ENCODE measurements at regions not wholly inside any gene's neighbourhood (a gene's known extent, or its start where the extent isn't known, plus 50 kb on each side); places are given as distances from the start of the nearest gene placed in this dataset.

- DNase-seq: no peak
Observed at GRCh38 chr3:166191411-166191810, 354.2 kb upstream of the BCHE start.

DNA sequence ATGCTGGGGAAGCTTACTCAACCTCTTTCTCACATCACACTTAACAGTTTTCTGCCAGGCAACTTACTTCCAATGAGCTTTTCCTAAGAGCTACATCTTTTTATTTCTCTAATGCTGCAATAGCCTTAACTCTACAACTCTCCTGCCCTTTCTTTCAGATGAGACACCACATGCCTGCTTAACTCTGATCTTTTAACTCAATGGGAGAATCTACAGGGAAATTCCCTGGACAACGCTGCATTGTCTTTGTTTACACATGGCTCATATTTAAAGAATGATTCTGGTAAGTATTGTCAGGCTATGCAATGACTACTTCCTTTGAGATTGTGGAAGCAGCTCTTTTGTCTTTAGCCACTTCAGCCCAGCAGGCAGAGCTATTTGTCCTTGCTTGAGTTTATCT lies 353.1 kb upstream of the BCHE start:
- DNase-seq: no peak

GRCh38 chr3:166187237-166187636 lies 350.0 kb upstream of the BCHE start:
- no peak for DNase-seq

DNA sequence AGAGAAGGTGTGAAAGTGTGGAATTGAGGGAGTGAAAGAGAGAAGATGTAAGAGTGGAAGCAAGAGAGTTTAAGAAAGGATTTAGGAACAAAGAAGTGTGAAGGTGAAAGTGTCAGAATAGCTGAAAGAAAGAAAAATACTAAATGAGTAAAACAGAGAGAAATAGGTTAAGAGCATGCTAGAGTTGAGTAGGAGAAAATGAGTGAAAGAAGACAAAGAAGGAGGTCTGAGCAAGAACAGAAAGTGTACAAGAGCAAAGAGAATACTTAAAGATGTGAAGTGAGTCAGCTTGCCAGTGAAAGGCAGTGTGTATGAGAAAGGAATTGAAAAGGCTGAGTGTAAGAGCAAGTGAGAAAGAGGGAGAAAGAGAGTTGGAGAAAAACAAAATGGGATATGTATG lies 348.8 kb upstream of the BCHE start:
- no peak for DNase-seq

- no peak for DNase-seq
Observed at GRCh38 chr3:166177130-166177529, 339.9 kb upstream of the BCHE start.

DNA sequence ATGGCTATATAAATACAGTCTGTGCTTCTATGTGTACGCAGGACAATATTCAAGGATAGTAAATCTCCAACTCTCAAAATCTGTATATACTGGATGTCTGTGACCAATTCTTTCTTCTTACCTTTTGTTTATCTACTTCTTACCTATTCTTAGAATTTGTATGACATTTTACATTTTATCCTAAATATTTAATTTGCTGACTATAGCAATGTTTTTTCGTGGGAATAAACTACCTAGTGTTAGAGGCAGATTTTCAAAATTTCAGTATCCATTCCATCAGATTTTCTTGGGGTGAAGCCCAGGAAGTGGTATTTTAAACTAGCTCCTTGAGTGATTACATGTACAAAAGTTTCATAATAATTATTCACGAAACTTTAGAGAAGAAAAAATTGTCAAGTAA lies 334.5 kb upstream of the BCHE start:
- no peak for DNase-seq

DNA sequence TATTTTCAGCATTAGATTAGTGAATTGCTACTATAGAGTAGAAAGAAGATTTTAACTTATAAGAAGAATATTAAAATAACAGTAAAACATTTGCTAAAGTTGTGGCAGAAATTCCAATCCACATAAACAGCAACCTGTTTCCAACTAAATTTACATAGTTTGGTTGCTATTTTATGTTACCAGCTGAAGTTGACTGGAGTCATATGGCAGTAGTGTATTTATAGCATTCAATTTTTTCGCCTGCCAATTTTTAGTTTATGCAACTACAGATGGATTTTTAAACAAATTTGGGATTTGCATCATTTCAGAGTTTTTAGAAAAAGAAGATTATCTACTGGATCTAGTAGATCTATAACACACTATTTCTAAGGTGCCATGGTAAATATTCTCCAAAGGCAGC lies 332.5 kb upstream of the BCHE start:
- DNase-seq: no peak

DNA sequence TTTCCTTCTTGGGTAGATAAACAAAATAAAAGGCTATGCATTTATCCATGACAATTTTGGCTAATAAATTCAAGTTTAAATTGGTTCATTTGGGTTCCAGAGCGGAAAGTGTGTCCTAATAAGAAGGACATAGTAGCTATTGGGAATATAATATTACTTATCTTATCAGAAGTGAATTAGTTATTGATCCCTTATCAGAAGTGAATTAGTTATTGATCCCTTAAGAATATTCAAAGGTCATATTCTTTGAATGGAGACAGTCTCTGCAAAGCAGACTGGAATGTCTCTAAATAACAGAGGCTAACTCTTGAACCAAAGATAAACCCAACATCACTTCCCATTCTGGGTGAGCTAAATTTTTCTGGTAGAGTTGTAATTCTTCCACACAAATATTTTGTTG lies 290.7 kb upstream of the BCHE start:
- DNase-seq: no peak

- DNase-seq: no peak
Observed at GRCh38 chr3:166125179-166125578, 288.0 kb upstream of the BCHE start.

- DNase-seq: no peak
Observed at GRCh38 chr3:166123576-166123975, 286.4 kb upstream of the BCHE start.

- DNase-seq: no peak
Observed at GRCh38 chr3:166123088-166123487, 285.9 kb upstream of the BCHE start.

DNA sequence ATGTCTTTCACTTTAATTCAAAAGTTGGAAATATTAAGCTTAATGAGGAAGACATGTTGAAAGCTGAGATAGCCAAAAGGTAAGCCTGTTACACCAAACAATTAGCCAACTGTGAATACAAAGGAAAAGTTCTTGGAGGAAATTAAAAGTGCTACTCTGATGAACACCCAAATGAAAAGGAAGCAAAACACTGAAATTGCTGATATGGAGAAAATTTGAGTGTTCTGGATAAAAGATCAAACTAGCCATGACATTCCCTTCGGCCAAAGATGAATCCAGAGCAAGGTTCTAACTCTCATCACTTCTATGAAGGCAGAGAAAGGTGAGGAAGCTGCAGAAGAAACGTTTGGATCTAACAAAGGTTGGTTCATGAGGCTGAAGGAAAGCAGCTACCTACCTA lies 280.8 kb upstream of the BCHE start:
- DNase-seq: no peak

- DNase-seq: no peak
Observed at GRCh38 chr3:166114448-166114847, 277.2 kb upstream of the BCHE start.

DNA sequence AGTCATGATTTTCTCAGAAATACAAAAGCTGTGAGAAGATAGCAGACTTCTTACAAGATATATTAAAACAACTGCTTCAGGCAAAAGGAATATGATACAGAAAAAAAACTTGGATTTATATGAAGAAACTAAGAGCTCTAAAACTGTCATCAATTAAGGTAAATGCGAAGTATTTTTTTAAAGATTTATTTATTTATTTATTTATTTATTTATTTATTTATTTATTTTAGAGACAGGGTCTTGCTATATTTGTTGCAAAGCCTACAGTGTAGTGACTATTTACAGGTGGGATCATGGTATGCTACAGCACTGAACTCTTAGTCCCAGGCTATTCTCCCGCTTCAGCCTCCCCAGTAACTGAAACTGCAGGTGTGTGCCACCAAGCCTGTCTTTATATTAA lies 274.3 kb upstream of the BCHE start:
- no peak for DNase-seq

GRCh38 chr3:166110102-166110501 lies 272.9 kb upstream of the BCHE start:
- DNase-seq: no peak

DNA sequence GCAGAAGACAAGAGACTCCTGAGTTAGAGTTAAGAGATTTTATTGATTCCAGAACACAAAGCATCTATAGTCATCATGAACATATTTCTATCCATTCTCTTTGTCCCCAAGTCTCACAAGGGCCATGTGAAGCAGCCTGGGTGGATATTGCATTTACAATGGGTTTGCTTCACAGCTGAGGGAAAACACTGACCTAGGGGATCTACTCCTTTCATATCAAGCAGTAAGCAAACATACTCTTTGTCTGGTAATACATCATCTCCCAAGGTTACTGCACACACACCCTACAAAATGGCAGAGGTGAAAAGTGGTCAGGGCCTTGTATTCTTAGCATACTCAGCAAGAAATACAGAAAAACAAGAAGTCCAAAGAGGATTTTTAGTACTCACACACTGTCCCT lies 267.7 kb upstream of the BCHE start:
- no peak for DNase-seq

DNA sequence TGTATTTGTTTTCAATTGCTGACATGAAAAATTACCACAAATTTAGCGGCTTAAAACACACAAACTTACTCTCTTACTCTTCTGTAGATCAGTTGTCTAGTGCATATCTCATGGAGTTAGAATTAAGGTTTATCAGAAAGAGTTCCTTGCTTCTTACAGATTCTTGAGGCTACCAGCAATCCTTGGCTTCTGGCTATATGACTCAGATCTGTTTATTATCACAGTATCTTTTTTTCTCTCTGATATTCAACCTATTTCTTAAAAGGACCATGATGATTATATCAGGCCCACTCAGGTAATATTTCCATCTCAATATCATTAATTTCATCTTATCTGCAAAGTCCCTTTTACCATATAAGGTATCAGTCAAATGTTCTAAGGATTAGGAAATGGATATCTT lies 263.5 kb upstream of the BCHE start:
- no peak for DNase-seq

DNA sequence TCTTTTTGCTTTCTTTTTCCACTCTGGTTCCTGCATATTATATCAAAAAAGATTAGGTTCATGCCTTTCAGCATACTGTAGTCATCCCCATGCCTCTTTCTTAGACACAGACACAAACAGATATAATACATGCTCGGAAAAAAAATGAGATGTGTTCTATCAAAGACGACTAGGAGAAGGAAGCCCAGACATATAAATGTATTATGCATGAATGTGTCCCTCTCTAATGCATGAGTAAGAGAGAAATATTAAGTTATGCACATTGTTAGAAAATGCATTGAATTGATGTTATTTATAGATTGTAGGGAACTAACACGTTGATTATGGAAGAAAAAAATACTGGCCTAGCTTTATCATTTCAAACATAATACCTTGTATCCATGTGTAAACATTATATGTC lies 252.4 kb upstream of the BCHE start:
- no peak for DNase-seq

DNA sequence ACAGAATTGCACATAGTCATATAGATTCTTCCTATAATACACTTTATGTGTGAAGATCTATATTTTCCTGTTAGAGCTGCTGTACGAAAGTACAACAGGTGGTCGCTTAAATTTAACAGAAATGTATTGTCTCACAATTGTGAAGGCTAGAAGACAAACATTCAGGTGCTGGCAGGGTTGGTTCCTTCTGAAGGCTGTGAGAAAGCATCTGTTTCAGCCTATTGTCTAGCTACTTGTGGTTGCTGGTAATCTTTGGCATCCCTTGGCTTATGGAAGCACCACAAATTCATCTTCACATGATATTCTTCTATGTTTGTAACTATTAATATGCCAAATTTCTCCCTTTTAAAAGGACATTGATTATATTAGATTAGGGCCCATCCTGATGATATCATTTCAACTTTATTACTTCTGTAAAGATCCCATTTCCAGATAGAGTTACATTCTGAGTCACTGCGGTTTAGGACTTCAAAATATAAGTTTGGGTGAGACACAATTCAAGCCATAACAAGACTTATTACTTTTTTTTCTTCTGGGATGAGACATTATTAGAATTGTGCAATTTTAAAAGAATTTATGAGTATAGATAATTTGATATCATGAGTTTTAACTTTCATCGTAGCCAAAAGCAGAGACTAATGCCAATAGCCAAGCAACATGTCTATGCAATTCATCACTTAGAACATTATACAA lies 248.1 kb upstream of the BCHE start:
- DNase-seq: no peak

DNA sequence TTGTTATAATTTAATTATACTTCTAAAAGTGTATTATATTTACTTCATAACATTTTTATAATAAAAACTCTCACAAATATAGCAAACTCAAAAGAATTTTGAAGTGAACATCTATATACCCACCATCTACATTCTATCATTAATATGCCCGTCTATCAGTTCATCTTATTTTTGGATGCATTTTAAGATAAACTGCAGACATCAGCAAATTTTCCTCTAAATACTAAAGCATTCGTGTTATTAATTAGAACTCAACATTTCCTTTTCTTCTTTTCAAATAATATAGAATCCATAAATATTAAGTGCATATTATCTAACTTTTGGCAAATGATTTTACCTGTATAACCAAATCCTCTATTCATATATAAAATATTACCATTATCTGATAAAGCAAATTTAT lies 242.9 kb upstream of the BCHE start:
- no peak for DNase-seq

- no peak for DNase-seq
Observed at GRCh38 chr3:166071831-166072230, 234.6 kb upstream of the BCHE start.

DNA sequence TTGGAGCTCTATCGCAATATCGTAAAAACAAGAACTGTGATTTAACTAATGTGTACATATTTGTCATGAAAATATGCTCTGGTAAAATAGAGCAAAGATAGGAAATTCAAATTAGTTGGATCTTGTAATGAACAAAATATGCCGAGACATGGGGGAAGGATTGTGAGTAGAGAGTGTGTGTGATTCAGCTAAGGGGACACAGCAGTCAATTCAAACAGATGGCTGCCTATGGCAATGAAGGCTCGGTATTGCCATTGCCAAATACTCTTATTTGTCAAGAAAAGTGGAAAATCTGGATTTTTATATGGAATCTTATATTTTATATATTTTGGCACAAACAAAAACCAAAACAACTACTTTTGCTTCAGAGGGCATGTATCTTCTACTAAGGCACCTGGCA lies 227.3 kb upstream of the BCHE start:
- no peak for DNase-seq

DNA sequence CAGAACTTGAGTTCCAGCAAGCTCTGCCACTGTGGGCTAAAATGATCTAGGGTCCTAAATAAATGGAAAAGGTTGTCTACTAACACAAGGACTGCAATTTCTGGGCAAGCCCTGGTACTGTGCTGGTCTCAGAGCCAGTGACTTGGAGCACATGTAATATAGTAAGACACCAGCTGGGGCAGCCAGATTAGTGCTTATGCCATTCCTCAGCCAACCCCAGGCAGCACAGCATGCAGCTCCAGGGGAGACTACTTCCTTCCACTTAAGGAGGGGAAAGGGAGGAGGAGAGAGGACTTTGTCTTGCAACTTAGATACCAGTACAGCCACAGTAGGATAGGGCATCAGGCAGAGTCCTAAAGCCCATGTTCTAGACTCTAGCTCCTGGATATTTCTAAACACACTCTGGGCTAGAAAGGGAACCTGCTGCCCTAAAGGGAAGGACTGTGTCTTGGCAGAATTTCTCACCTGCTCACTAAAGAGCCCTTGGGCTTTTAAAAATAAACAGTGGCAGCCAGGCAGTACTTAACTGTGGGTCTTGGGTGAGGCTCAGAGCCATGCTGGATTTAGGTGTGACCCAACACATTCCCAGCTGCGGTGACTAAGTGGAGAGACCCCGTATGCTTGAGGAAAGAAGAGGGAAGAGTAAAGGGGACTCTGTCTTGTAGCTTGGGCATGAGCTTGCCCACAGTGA lies 223.7 kb upstream of the BCHE start:
- DNase-seq: no peak

DNA sequence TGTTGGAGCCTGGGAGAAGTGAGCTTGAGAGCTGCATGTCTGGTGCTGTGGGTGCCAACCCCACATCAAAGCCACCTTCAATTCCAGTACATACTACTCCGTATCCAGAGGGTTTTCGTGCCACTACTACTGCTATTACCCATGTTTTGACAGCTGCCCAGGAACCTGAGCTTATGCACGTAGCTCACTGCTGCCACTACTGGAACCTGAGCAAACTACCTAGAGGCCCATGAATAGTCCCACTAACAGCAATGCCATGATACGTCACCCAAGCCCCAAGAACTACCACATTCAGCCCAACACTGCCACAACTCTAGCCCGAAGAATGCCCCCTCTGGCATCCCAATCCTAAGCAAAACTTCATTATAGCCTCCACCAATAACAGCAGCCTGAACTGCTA lies 215.2 kb upstream of the BCHE start:
- DNase-seq: no peak

GRCh38 chr3:166029507-166029906 lies 192.3 kb upstream of the BCHE start:
- DNase-seq: no peak
